ENCODE measurements at regions not wholly inside any gene's neighbourhood (a gene's known extent, or its start where the extent isn't known, plus 50 kb on each side); places are given as distances from the start of the nearest gene placed in this dataset.

- no peaks in the 10 kb centered on the region for H4K20me1 ChIP-seq (ENCODE audit: insufficient read depth, low read length)
- CTCF ChIA-PET (ENCODE audit: low intra/inter-chr PET ratio, low total read pairs): no interaction called here
- no peak for DNase-seq (ENCODE audit: low spot score)
- ATAC-seq: no peak
- TF ChIP-seq HOXA3 (CRISPR knock-in tag; IDR thresholded peaks at IDR 0.05): no peak
- TF ChIP-seq ZNF713 (CRISPR knock-in tag; IDR thresholded peaks at IDR 0.05): no peak
- TF ChIP-seq LCORL (IDR thresholded peaks at IDR 0.05): no peak
- TF ChIP-seq LCORL (CRISPR knock-in tag; IDR thresholded peaks at IDR 0.05): no peak
- TF ChIP-seq HNRNPH1 (optimal IDR thresholded peaks at IDR 0.05; ENCODE audit: low read depth, low read length): no peak
- TF ChIP-seq IRF9 (CRISPR knock-in tag; IDR thresholded peaks at IDR 0.05; ENCODE audit: borderline replicate concordance): no peak
- no peak for TF ChIP-seq CSRNP2 (CRISPR knock-in tag; conservative IDR thresholded peaks at IDR 0.05; ENCODE audit: low read depth)
- no peak for TF ChIP-seq KDM1A (CRISPR knock-in tag; IDR thresholded peaks at IDR 0.05)
- TF ChIP-seq ZNF460 (CRISPR knock-in tag; IDR thresholded peaks at IDR 0.05; ENCODE audit: borderline replicate concordance): no peak
- TF ChIP-seq SKI (IDR thresholded peaks at IDR 0.05; ENCODE audit: partially characterized antibody): no peak
- TF ChIP-seq REL (CRISPR knock-in tag; conservative IDR thresholded peaks at IDR 0.05): no peak
- no peak for TF ChIP-seq ESRRA (CRISPR knock-in tag; IDR thresholded peaks at IDR 0.05; ENCODE audit: low read depth)
- no peak for TF ChIP-seq MXD4 (CRISPR knock-in tag; IDR thresholded peaks at IDR 0.05)
- TF ChIP-seq ZNF652 (CRISPR knock-in tag; IDR thresholded peaks at IDR 0.05; ENCODE audit: borderline replicate concordance, low read depth): no peak
- TF ChIP-seq SMAD9 (CRISPR knock-in tag; IDR thresholded peaks at IDR 0.05): no peak
- TF ChIP-seq ZNF207 (IDR thresholded peaks at IDR 0.05; ENCODE audit: borderline replicate concordance): no peak
- no peak for TF ChIP-seq ZFP91 (CRISPR knock-in tag; IDR thresholded peaks at IDR 0.05; ENCODE audit: borderline replicate concordance)
- no peak for TF ChIP-seq GATAD2A (CRISPR knock-in tag; IDR thresholded peaks at IDR 0.05)
- no peak for TF ChIP-seq NR2F2 (IDR thresholded peaks at IDR 0.05; ENCODE audit: borderline replicate concordance, low read depth)
- no peak overlapping the region for H3K4me2 ChIP-seq (ENCODE audit: low read depth, low read length)
- no peak for FAIRE-seq
- in situ Hi-C loops (cut with HindIII; ENCODE audit: extremely low pct_ligation_motif_present, low pct_unique_long_range_greater_than_20kb): no loop called here
- H3K9ac ChIP-seq (ENCODE audit: insufficient read depth, low read depth, low read length): no peak overlapping the region
- no peaks in the 10 kb centered on the region for H3K36me3 ChIP-seq (replicated peaks in 1 of 2; ENCODE audit: control insufficient read depth in 1 of 2, insufficient read depth in 2 of 2, low read length in 2 of 2)
- POLR2A ChIA-PET: no interaction called here
- intact Hi-C loops (cut with micrococcal nuclease; ENCODE audit: unreplicated experiment): no loop called here
- no peaks in the 10 kb centered on the region for H3K9me3 ChIP-seq (ENCODE audit: low read length)
- H3K27me3 ChIP-seq (ENCODE audit: control insufficient read depth in 1 of 2, insufficient read depth in 2 of 2, low read length in 2 of 2): peaks cover 17 to 77% of the 10 kb centered on the region in 2 experiments; a peak in 4 of 5 replicates
- WGBS (ENCODE audit: low lambda C conversion rate): 12% methylated on average over 14 of the region's 14 CpGs
- H3K79me2 ChIP-seq (ENCODE audit: insufficient read depth, low read length): no peaks in the 10 kb centered on the region
- H3K4me1 ChIP-seq (ENCODE audit: insufficient read depth, low read length): no peaks in the 10 kb centered on the region
- H3K4me3 ChIP-seq (replicated peaks in 1 of 3; ENCODE audit: insufficient read depth in 1 of 3, low read depth in 2 of 3, low read length in 3 of 3): no peak overlapping the region
- H2AFZ ChIP-seq (ENCODE audit: low read length): no peak overlapping the region
- H3K27ac ChIP-seq (ENCODE audit: extremely low read length, insufficient read depth, low read length): no peak overlapping the region
- no TSS peak for BruUV-seq (replicated peaks)
Observed at GRCh38 chr2:552906-553305, 124.3 kb downstream of the TMEM18 start.

Measured in HepG2 (cell line).